SKM-1 (cell line): ENCODE measurements at regions not wholly inside any gene's neighbourhood (a gene's known extent, or its start where the extent isn't known, plus 50 kb on each side); places are given as distances from the start of the nearest gene placed in this dataset.
"Not testable (repeated sequence)": the region's sequence is repeated elsewhere in the genome, so short reads cannot be mapped to it uniquely, and the experiment has no call there.

ENCODE experiments used
- DNase-seq: peaks from one replicate; lab custom pipeline; 2025; ENCODE audit not compliant: unreplicated experiment; lab: John Stamatoyannopoulos, UW

GRCh38 chr2:136297312-136297711 is 179.4 kb upstream of the CXCR4 start:
- no peak for DNase-seq

- no peak for DNase-seq
Measured at GRCh38 chr2:136295168-136295567, 177.2 kb upstream of the CXCR4 start.

GRCh38 chr2:136291871-136292270 is 173.9 kb upstream of the CXCR4 start:
- no peak for DNase-seq

- no peak for DNase-seq
Measured at GRCh38 chr2:136290326-136290725, 172.4 kb upstream of the CXCR4 start.

- no peak for DNase-seq
Measured at GRCh38 chr2:136288249-136288648, 170.3 kb upstream of the CXCR4 start.

- DNase-seq = no peak
Measured at GRCh38 chr2:136286423-136286822, 168.5 kb upstream of the CXCR4 start.

- DNase-seq = no peak
Measured at GRCh38 chr2:136284226-136285119, 166.5 kb upstream of the CXCR4 start.

- no peak for DNase-seq
Measured at GRCh38 chr2:136282251-136282650, 164.3 kb upstream of the CXCR4 start.

GRCh38 chr2:136281281-136282114 is 163.5 kb upstream of the CXCR4 start:
- DNase-seq = no peak

- DNase-seq = not testable (repeated sequence)
Measured at GRCh38 chr2:136266346-136266745, 148.4 kb upstream of the CXCR4 start.

GRCh38 chr2:136259551-136259950 is 141.6 kb upstream of the CXCR4 start:
- no peak for DNase-seq

GRCh38 chr2:136257893-136258292 is 139.9 kb upstream of the CXCR4 start:
- DNase-seq = no peak

- peak; percentile 90 for DNase-seq
Measured at GRCh38 chr2:136255648-136256461, 137.9 kb upstream of the CXCR4 start.

GRCh38 chr2:136255127-136255526 is 137.2 kb upstream of the CXCR4 start:
- DNase-seq = no peak

- DNase-seq = no peak
Measured at GRCh38 chr2:136254681-136255080, 136.7 kb upstream of the CXCR4 start.

GRCh38 chr2:136253288-136254004 is 135.5 kb upstream of the CXCR4 start:
- no peak for DNase-seq

GRCh38 chr2:136251885-136252585 is 134.1 kb upstream of the CXCR4 start:
- DNase-seq = no peak

GRCh38 chr2:136251197-136251884 is 133.4 kb upstream of the CXCR4 start:
- no peak for DNase-seq

GRCh38 chr2:136250131-136250530 is 132.2 kb upstream of the CXCR4 start:
- DNase-seq = no peak
